ENCODE measurements at regions not wholly inside any gene's neighbourhood (a gene's known extent, or its start where the extent isn't known, plus 50 kb on each side); places are given as distances from the start of the nearest gene placed in this dataset.
"Not testable (repeated sequence)": the region's sequence is repeated elsewhere in the genome, so short reads cannot be mapped to it uniquely, and the experiment has no call there.

DNA sequence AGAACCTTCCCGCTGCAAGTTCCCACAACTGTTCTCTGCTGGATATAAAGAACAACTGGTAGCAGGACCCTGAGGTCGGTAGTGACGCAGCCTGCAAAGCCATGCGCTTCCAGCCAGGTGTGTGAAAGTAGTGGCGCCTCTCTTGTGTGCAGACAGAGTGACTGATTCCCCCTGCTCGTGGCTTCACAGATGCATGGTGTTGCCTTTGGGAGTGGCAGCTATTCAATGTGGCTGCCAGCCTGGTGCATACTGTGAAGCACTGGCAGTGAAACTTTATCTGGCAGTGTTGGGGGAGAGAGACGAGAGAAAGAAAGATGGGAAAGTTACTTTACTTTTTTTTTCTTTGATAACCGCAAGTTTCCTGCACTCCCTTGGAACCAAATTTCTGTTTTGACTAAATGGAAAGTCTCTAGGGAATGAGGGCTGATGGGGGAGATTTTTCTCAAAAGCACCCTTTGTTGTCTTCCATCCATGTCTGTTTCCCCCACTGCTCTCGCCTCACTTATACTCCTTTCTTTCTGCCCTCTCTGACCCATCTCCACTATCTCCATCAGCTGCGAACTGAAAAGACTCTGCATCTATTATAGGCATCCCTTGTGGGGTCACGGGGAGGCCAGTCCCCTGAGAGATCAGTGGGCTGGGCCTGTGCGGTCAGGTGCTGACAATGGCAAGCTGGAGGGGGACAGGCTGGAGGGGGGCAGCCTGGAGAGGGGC is 90.0 kb upstream of the TNP1 start:
- DNase-seq (ENCODE audit: low read depth in 3 of 3) = no peak

DNA sequence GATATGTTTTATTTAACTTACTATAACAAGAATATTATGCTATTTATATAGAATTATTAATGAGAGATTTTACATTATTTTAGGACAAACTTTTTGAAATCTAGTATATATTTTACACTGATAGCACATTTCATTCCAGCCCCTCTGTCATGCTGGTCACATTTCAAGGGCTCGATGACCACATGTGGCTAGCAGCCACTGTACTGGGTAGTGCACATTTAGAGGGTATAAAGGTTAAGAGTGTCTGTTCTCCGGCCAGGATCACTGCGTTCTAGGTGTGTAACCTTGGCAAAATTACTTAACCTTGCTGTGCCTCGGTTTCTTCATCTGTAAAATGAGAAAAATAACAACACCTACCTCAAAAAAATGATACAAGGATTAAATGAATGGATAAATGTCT is 87.2 kb upstream of the TNP1 start:
- no peak for DNase-seq (ENCODE audit: low read depth in 3 of 3)

DNA sequence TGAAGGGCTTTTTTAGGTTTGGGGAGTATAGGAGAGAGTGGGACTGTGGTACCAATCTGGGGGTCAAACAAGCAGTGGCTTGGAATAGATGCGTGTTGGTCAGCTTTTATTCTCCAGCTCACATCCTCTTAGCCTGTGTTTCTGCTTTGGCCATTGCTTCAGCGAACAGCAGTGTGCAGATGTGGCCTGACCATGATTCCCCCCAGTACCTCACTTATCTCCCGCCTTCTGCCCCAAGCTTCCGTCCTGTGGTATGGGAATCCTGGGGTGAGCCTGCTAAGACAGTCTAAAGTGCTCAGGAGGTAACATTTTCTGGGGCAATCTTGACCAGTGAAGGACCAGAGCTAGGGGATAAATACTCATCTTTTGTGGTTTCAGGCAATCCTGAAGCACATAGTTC is 84.9 kb upstream of the TNP1 start:
- DNase-seq (ENCODE audit: low read depth in 3 of 3) = no peak

DNA sequence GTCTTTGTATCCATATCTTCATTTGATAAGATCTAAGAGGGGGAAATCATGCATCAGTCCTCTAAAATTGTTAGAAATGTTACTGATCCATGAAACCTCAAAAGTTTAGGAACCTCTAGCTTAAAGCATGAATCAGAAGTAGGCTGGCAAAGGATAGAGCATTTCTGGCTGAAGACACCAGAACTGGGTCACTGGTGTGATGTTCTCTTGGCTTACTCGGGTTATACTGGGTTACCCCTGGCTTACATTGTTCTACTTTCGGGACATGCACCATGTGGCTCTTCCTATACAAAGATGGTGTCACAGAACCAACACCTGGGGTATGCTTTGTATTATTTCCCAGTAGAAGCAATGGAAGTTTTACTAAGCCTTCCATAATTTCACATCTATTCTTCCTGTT is 83.2 kb upstream of the TNP1 start:
- no peak for DNase-seq (ENCODE audit: low read depth in 3 of 3)

DNA sequence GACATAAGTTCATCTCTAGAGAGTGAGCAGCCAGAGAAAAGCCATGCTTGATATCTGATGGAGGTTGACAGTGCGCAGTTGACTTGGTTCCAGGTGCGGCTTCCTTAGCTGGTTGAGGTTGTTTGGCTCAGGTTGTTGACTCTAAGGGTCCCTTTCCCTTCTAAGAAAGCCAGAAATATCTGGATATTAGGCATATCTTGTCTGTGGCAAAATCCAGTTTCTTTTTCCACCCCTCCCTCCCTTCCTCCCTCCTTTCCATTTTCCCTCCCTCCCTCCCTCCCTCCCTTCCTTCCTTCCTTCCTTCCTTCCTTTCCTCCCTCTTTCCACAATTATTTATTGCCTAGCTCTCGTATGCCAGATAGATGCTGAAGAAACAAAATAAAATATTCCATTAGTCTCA is 82.6 kb upstream of the TNP1 start:
- DNase-seq (ENCODE audit: low read depth in 3 of 3) = no peak

DNA sequence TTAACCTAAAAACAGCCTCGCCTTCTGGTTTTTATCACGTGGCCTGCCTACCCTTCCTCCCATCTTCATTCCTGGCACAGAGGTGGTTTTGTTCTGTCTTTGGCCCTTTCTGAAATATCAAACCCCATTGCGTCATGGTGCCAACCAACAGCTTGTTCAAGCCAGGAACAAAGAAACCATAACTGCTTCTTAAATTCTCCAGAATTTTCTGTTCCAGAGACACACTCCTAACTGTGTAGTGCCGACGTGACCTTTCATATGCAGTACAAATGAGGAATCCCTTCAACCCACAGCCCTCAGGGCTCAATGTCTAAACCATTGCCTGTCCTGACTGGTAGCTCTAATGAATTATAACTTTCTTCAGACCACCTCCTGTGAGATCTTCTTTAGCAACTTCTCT is 82.2 kb upstream of the TNP1 start:
- no peak for DNase-seq (ENCODE audit: low read depth in 3 of 3)

DNA sequence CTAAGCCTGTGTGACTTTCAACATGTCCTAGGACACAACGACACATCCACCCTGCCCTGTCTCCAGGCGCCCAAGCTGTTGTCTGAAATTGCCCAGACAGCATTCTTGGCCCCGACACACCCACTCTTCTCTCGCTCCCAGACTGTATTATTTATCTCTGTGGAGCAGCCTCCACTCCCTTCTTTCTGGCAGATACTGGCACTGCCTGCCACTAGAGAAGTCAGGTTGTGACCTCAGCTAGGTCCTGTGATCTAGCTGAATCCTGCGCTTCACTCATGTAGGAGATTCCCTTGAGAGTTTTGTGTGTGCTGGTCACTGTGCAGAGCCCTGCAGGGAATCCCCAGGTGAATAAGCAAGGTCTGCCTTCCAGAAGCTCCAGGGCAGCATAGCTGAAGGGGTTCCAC is 77.1 kb upstream of the TNP1 start:
- no peak for DNase-seq (ENCODE audit: low read depth in 3 of 3)

DNA sequence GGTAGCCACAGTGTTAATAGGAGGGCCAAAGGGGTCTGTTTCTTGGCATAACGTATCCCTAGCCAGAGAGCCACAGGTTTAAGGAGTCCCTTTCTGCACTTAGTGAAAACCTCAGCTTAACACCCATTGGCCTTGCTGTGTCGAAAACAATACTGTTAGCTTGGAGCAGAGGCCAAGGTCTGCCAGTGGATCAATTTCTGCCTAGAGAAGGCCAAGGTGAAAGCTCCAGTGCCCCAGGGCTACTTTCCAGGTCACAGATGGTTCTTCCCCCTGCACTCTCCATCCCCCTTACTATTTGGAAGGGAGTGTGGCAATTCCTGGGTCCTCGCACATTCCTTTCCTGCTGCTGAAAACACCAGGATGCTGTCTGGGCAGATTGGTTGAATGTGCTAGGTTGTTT is 74.8 kb upstream of the TNP1 start:
- DNase-seq (ENCODE audit: low read depth in 3 of 3) = no peak

DNA sequence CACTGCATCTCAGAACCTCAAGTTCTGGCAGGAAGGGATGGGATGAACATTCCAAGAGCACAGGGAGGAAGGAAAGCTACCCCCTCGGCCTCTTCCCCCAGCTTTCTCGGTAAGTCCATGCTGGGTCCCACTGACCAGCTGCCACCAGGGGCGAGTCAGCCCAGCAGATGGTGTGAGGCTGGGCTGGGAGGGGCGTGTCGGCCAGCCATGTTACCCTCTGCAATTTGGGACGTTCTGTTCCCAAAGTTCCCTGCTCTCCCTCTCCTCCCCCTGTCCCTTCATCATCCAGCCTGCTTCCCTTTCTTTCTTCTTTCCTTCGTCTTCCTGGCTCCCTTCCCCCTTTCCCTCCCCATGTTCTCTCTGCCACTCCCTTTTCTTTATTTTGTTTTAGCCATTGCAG is 74.3 kb upstream of the TNP1 start:
- DNase-seq (ENCODE audit: low read depth in 3 of 3) = no peak

DNA sequence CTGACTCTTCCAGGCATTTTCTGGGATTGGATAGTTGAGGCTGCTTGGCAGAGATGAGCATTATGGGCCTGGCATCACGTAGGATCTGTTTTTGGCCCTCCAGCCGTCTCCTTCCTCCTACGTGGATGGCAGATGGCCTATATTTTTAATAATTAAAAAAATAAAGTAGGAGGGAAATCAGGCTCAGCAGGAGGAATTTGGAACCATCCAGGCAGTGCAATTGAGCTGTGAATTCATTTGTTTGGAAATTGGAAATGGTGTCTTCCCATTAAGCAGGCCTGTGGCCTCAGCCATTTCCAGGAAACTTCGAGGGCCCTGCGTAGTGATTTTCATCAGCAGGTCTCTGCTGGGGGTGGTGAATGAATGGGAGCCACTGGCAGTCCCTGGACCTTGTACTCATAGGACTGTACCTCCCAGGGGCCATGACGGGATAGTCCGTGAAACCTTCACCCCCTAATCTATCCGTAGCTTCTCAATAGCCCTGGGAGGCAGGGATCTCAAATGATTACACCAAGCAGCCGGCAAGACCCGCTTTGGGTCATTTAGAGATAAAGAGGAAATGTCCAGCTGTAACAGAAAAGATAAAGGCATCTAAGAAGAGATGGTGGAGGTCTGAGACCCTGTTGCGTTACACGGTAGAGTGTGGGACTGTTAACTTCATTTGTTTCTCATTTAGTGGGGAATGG is 73.1 kb upstream of the TNP1 start:
- DNase-seq (ENCODE audit: low read depth in 3 of 3) = no peak

DNA sequence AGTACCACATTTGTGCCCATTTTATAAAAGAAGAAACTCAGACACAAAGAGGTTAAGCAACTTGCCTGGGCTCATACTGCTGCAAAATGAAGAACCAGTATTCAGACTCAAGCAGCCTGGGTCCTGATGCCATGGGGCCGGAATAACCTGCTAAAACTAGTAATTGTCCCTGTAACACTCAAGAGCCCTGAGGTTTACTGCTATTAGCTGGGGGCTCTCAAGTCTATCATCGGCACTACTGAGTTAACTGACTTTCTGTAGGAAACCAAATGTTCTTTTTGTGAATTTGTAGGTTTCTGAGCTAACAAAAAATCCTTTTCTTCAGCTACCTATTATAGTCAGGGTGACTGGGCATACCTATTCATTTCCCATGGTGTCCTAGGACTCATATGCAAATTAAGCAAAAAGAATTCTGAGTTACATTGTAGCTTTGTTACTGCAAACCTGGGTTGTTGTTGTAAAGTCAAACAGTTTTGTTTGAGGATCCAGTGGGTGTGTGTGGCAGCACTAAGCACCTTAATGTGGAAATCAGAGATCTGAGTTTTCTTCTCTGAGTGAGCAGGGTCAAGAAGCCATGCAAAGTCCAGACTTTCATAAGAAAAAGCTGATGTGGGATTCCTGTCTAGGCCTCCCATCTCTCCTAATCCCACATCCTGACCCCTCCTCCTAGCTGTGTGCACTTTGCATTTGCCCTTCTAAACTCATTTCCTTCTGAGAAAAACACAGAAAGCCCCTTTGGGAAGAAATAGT is 72.4 kb upstream of the TNP1 start:
- DNase-seq (ENCODE audit: low read depth in 3 of 3) = no peak

DNA sequence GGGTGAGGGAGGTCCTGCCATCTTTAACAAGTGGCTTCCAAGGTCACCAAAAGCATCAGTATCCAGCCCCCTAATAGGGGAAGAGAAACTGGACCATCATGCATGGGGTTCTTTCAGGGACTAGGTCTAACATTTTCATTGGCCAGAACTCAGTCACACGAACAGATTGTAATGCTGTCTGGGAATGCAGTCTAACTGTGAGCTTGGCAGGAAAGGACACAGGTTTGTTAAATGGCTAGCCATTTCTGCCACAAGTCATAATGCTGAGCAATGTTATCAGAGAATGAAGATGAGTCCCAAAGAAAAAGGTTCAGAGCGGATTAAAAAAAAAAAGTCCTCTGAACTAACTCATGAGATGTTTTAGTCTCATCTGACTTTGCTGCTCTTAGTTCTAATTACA is 70.9 kb upstream of the TNP1 start:
- no peak for DNase-seq (ENCODE audit: low read depth in 3 of 3)

DNA sequence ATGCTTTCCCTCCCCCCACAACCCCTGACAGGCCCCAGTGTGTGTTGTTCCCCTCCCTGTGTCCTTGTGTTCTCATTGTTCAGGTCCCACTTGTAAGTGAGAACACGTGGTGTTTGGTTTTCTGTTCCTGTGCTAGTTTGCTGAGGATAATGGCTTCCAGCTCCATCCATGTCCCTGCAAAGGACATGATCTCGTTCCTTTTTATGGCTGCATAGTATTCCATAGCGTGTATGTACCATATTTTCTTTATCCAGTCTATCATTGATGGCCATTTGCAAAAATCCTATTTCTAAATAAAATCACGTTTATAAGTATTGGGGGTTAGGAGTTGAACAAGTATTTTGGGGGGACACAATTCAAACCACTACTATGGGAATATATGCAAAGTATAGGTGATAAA is 69.5 kb upstream of the TNP1 start:
- not testable (repeated sequence) for DNase-seq (ENCODE audit: low read depth in 3 of 3)

DNA sequence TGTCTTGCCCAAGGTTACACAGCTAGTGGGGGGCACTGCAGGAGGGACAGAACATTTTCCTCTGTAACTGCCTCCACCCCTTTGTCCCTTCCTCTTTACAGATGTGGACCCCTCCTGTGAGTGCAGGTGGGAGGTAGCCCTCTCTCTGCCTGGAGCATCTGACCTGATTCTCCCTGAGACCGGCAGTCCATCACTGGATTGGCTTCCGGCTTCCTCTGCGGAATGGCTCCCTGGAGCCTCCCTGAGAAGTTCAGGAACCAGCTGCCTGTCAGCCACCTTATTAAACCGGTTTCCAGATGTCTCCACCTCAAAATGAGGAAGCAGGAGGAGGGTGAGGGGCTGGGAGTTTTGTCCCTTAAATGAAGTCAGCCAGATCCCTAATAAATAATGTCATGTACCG is 67.3 kb upstream of the TNP1 start:
- DNase-seq (ENCODE audit: low read depth in 3 of 3) = no peak

DNA sequence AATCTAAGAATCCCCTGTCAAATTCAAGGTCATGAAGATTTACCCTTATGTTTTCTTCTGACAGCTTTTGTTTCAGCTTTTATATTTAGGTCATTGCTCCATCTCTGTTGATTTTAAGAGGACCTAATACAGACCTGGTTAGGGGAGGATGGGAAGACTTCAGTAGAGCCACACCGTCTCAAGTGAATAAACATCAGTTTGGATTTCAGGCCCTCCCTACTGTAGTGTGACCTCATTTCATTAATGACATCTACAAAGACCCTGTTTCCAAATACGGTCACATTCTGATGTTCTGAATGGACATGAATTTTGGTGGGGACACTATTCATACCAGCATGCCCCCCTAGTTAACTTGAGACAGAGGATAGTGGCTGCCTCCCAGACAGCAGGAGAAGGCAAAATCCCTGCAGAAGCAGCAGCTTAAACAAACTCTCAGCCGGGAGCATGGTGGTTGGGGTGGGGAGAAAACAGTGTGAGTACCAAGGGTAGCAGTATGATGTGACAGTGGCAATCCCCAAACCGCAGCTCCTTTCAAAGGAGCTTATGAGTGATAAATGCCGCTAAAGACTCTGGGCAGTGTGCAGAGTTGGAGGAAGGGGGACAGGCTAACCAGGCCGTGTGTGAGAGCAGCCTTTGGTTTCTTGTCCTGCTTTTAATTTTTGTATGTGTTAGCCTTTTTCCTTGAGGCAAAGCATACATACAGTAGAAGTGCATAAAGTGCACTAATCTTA is 65.9 kb upstream of the TNP1 start:
- no peak for DNase-seq (ENCODE audit: low read depth in 3 of 3)

DNA sequence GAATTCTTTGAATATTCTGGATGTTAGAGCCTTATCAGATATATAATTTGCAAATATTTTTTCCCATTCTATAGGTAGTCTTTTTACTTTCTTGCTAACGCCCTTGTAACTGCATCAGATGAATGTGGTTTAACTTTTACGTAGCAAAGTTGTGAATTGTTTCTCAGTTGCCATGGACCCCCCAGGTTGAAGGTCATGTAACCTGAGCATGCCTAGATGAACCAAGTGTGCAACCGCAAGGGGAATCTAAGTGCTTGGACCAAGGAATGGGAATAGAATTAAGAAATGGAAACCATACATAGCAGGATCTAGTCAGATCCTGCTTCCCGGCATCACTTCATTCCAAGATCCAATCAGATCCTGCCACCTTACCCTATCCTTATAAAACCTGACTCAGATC is 65.1 kb upstream of the TNP1 start:
- DNase-seq (ENCODE audit: low read depth in 3 of 3) = no peak

DNA sequence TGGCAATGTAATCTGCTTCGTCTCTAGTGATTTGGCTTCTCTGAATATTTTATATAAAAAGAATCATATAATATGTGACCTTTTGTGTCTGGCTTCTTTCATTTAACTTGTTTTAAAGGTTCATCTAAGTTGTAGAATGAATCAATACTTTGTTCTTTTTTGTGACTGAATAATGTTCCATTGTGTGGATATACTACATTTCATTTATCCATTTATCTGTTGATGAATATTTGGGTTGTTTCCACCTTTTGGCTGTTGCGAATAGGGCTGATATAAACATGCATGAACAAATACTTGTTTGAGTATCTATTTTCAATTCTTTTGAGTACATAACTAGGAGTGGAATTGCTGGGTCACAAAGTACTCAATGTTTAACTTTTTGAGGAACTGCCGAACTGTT is 63.8 kb upstream of the TNP1 start:
- DNase-seq (ENCODE audit: low read depth in 3 of 3) = no peak

DNA sequence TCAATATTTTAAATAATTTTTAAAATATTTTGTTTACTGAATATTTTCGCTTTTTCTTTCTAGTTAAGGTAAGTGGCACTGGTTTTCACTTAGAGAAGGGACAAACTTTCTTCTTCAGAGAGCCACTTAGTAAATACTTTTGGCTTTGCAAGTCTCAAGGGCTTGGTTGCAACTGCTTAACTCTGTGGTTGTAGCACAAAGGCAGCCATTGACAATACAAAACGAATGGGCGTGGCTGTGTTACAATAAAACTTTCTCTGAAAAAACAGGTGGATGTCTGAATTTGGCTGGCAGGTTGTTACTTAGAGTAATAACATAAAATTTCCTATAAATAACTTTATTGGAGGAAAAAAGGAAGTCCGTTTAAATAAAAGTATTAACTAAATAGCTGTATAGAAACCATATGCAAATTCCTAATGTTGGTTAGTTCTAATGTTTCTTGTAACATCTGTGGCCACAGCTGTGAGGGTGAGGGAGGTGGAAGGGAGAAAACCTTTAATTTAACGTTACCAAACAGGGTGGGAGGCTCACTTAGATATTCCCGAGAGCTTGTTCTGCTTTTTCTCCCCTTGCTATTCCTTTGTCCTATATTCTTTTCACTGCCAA is 62.4 kb upstream of the TNP1 start:
- no peak for DNase-seq (ENCODE audit: low read depth in 3 of 3)

DNA sequence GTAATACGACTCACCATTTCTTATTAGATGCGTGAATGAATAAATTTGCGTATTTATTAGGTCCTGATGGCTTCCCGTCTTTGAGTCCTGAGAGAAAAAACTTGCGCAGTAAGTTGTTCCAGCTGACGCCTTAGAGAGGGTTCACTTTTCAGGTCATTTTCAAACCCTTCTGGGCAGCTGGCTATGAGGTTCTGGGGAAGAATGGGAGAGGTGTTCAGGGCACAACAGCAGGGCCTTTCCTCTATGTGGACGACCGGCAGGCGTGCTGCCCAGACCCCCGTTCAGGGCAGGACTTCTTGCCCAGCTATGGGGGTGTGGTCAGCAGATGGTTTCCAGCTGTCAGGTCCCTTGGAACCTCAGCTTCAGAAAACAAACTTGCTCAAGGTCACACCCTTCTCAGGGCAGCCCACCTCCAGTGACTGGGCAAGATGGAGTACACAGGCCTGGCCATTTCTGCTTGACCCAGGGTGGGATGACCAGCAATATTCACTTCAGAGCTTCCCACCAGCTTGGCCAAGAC is 61.1 kb upstream of the TNP1 start:
- DNase-seq (ENCODE audit: low read depth in 3 of 3) = no peak

DNA sequence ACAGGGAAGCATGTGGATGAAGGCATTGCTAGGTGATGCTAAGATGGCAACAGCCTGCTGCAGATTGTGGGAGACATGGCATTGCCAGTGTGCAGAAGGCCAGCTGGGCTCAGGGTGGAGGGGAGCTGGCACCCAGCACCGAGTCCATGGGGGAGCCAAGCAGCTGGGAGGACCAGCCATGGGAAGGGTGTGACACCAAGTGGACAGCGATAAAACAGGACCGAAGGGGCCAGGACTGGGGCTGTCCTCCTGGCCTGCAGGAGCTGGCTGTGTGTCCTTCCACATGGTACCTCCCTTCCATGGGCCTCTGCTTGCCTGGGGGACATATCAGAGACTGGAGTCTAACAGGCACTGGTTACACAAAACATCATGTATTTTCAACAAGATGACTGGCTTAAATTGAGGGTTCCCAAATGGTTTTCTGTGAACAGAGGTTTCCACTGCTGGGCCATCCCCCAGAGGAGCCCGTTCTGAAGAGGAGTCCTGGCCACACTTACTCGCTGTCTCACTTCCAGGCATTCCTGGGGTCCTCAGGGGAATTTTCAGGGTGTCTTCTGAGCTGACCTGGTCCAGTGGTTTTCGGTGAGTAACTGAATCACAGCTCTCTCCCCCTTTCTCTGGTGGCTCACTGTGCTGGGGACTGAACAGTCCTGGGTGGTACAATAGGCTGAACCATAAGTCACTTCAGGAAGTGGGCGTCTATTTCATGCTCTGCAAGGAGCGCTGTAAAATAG is 60.4 kb upstream of the TNP1 start:
- DNase-seq (ENCODE audit: low read depth in 3 of 3) = no peak

DNA sequence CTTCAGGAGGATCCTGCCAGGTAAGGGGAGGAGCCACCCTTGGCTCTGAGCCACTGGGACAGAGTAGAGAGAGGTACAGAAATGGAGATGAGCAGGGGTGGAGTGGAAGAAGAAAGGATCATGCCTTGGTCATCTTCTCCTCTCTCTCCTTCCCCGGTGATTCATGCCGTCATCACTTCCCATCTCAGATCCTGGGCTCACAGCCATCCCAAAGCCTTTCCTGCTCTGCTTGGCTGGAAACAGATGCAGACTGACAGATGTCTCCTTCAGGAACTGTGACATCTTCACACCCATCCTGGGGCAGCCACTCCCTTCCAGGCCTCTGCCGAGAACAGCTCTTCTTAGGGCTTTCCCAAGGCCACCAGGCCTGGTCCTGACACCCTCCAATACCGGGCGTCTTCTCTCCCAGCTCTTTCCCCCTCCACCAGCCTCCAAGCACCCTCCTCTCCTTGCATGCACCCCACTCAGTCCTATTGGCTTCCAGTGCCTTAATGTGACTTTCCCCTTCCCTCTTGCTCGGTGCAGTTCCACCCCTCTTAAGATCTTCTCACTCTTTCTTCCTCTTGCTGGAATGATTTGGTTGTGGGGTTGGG is 58.3 kb upstream of the TNP1 start:
- DNase-seq (ENCODE audit: low read depth in 3 of 3) = no peak
